ENCODE measurements at regions not wholly inside any gene's neighbourhood (a gene's known extent, or its start where the extent isn't known, plus 50 kb on each side); places are given as distances from the start of the nearest gene placed in this dataset.

DNA sequence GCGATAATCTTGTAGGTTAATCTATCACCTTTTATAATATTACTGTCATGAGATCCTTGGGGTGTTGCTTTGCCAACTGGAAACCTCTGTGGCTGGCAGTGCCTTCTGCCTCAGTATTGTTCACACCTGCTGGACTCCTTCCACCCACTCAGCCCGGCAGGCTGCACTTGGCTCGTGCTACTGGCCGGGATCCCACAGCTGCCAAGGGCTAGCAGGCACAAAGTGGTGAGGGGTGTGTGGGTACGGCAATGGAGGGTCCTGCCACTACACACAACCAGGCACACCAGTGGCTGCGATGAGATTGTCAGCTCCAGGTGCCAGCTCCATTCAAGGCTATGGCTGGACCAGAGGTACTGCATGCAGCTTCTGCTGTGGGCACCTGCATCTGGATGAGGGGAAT lies 191.2 kb upstream of the LYPLAL1 start:
- in situ Hi-C loops (cut with HindIII; ENCODE audit: low pct_ligation_motif_present, low sequenced_read_pairs) = no loop called here
- TF ChIP-seq, protein P1, sequence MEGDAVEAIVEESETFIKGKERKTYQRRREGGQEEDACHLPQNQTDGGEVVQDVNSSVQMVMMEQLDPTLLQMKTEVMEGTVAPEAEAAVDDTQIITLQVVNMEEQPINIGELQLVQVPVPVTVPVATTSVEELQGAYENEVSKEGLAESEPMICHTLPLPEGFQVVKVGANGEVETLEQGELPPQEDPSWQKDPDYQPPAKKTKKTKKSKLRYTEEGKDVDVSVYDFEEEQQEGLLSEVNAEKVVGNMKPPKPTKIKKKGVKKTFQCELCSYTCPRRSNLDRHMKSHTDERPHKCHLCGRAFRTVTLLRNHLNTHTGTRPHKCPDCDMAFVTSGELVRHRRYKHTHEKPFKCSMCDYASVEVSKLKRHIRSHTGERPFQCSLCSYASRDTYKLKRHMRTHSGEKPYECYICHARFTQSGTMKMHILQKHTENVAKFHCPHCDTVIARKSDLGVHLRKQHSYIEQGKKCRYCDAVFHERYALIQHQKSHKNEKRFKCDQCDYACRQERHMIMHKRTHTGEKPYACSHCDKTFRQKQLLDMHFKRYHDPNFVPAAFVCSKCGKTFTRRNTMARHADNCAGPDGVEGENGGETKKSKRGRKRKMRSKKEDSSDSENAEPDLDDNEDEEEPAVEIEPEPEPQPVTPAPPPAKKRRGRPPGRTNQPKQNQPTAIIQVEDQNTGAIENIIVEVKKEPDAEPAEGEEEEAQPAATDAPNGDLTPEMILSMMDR (IDR thresholded peaks at IDR 0.05; ENCODE audit: low read depth, low read length, missing control alignments) = no peak
- no peak overlapping the region for H3K4me3 ChIP-seq (ENCODE audit: low read depth, low read length)
- DNase-seq = no peak
- H3K36me3 ChIP-seq (replicated peaks) = no peaks in the 10 kb centered on the region
- H3K27ac ChIP-seq = no peak overlapping the region
- no peaks in the 10 kb centered on the region for H3K27me3 ChIP-seq (replicated peaks)

DNA sequence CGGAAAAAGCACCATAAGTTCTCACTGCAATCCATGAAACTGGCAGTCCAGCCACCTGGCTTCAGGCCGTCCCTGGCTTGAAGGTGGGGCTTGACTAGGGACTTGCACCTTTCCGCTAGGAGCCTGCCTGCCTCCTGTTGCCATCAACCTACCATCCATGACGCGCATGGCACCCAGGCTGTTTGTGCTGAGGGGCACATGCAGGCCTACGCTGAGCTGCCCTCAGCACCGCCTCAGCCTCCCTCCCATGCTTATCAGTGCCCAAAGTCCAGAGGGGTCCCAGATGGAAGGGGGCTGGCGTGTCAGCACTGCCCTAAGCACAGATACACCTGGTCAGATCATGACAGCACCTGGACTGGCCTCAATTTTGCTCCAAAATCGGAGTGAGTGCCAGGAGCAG lies 190.2 kb upstream of the LYPLAL1 start:
- H3K4me3 ChIP-seq (ENCODE audit: low read depth, low read length) = no peak overlapping the region
- in situ Hi-C loops (cut with HindIII; ENCODE audit: low pct_ligation_motif_present, low sequenced_read_pairs) = no loop called here
- no peak overlapping the region for H3K27ac ChIP-seq

DNA sequence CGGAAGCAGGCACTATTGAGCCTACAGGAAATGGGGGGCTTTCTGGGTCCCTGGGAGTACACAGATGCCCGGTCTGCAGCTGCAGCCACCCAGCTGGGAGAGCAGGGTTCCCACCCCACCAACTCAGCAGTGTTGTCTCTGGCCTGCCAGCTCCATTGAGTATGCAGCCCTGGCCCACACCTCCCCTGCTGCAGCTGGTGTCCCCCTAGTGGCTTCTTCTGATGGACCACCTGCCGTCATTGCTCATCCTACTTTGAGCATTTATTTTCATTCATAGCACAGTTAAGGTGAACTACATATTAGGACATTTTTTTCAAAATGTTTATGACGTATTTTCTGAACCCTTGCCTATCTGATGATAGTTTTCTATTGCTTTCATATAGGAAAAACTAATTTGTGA lies 189.8 kb upstream of the LYPLAL1 start:
- in situ Hi-C loops (cut with HindIII; ENCODE audit: low pct_ligation_motif_present, low sequenced_read_pairs) = no loop called here

More for the DNA sequence above, 190.2 kb upstream of the LYPLAL1 start:
- TF ChIP-seq, protein P1 (IDR thresholded peaks at IDR 0.05; ENCODE audit: low read depth, low read length, missing control alignments) = no peak
- H3K27me3 ChIP-seq (replicated peaks) = no peaks in the 10 kb centered on the region
- no peaks in the 10 kb centered on the region for H3K36me3 ChIP-seq (replicated peaks)
- DNase-seq = no peak

DNA sequence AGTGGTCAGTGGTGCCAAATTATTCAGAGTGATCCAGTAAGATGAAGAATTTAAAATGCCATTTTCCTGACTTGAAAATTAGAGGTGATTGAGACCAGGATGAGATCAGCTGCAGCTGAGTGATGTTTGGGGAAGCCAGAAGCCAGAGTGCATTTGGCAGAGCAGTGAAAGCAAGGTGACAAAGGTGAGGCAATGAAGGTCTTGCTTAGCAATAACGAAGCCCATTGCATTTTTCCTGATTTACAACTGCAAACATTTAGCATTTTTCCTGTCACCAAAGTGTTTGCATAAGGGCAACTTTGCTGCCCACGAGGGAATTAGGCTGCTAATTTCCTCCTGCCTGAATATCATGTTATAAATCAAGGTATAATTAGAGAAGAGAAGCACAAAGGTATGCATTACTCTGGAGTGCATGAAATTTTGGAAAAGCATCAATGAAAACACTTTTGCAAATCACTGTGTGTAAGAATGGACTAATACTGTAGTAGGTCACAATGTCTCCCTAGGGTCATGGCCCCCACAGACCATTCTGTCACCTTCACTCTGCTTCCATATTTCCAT lies 188.2 kb upstream of the LYPLAL1 start:
- Histone ChIP-seq H3K27me3 (replicated peaks) (no peaks in the 10 kb centered on the region), H3K4me3 (ENCODE audit: low read depth, low read length) (no peak overlapping the region), H3K27ac (no peak overlapping the region), H3K36me3 (replicated peaks) (no peaks in the 10 kb centered on the region)
- in situ Hi-C loops (cut with HindIII; ENCODE audit: low pct_ligation_motif_present, low sequenced_read_pairs) = no loop called here
- no peak for DNase-seq
- TF ChIP-seq, protein P1 (IDR thresholded peaks at IDR 0.05; ENCODE audit: low read depth, low read length, missing control alignments) = no peak

More for the DNA sequence above, 189.8 kb upstream of the LYPLAL1 start:
- no peak overlapping the region for H3K4me3 ChIP-seq (ENCODE audit: low read depth, low read length)
- TF ChIP-seq, protein P1 (IDR thresholded peaks at IDR 0.05; ENCODE audit: low read depth, low read length, missing control alignments) = peak; percentile 60
- H3K27me3 ChIP-seq (replicated peaks) = no peaks in the 10 kb centered on the region
- H3K27ac ChIP-seq = no peak overlapping the region
- no peaks in the 10 kb centered on the region for H3K36me3 ChIP-seq (replicated peaks)
- DNase-seq = no peak

DNA sequence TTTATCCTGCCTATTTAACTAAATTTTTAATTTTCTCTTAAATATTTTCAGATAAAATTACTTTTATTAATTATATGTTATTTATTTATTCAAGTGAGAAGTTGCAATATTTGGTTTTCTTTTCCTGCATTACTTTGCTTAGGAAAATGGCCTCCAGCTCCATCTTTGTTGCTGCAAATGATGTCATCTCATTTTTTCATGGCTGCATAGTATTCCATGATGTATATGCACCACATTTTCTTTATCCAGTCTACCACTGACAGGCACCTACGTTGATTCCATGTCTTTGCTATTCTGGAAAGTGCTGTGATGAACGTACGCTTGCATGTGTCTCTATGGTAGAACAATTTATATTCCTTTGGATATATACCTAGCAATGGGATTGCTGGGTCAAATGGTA lies 186.9 kb upstream of the LYPLAL1 start:
- in situ Hi-C loops (cut with HindIII; ENCODE audit: low pct_ligation_motif_present, low sequenced_read_pairs) = no loop called here

More for the DNA sequence above, 186.9 kb upstream of the LYPLAL1 start:
- Histone ChIP-seq H3K27ac (no peak overlapping the region), H3K4me3 (ENCODE audit: low read depth, low read length) (no peak overlapping the region), H3K36me3 (replicated peaks) (no peaks in the 10 kb centered on the region), H3K27me3 (replicated peaks) (no peaks in the 10 kb centered on the region)
- TF ChIP-seq, protein P1 (IDR thresholded peaks at IDR 0.05; ENCODE audit: low read depth, low read length, missing control alignments) = no peak
- DNase-seq = no peak
